ENCODE measurements at regions not wholly inside any gene's neighbourhood (a gene's known extent, or its start where the extent isn't known, plus 50 kb on each side); places are given as distances from the start of the nearest gene placed in this dataset.

- no peaks in the 10 kb centered on the region for H3K27me3 ChIP-seq (ENCODE audit: insufficient read depth)
- H4K20me1 ChIP-seq (replicated peaks; ENCODE audit: insufficient read depth): no peaks in the 10 kb centered on the region
- H3K27ac ChIP-seq (ENCODE audit: low read depth): no peak overlapping the region
- no peaks in the 10 kb centered on the region for H3K79me2 ChIP-seq (replicated peaks; ENCODE audit: insufficient read depth)
- H3K4me2 ChIP-seq: no peak overlapping the region
- H3K36me3 Mint-ChIP-seq (ENCODE audit: low read depth): no peaks in the 10 kb centered on the region
- peaks cover 40% of the 10 kb centered on the region for H3K4me1 Mint-ChIP-seq
- H3K36me3 ChIP-seq (ENCODE audit: insufficient read depth): no peaks in the 10 kb centered on the region
- no peak overlapping the region for H3K4me3 Mint-ChIP-seq
- TF ChIP-seq POLR2AphosphoS5 (IDR thresholded peaks at IDR 0.05; ENCODE audit: low read depth): no peak
- no peak for TF ChIP-seq CTCF (conservative IDR thresholded peaks at IDR 0.05; ENCODE audit: low read depth in 2 of 2)
- no peak for TF ChIP-seq ZNF331 (CRISPR knock-in tag; IDR thresholded peaks at IDR 0.05; ENCODE audit: low read depth)
- no peak for TF ChIP-seq ZNF114 (CRISPR knock-in tag; IDR thresholded peaks at IDR 0.05)
- no peak for TF ChIP-seq EZH2phosphoT487 (IDR thresholded peaks at IDR 0.05; ENCODE audit: unreplicated experiment)
- TF ChIP-seq NANOG (IDR thresholded peaks at IDR 0.05; ENCODE audit: borderline replicate concordance): no peak
- no peak for TF ChIP-seq STAT1 (IDR thresholded peaks at IDR 0.05; ENCODE audit: unreplicated experiment)
- TF ChIP-seq ETS1 (IDR thresholded peaks at IDR 0.05): no peak
- TF ChIP-seq CREB1 (CRISPR knock-in tag; IDR thresholded peaks at IDR 0.05; ENCODE audit: low read depth): no peak
- TF ChIP-seq REST (IDR thresholded peaks at IDR 0.05; ENCODE audit: unreplicated experiment): no peak
- TF ChIP-seq EZH2 (IDR thresholded peaks at IDR 0.05; ENCODE audit: low read depth, unreplicated experiment): no peak
- TF ChIP-seq JUNB (IDR thresholded peaks at IDR 0.05; ENCODE audit: unreplicated experiment): no peak
- no peak for TF ChIP-seq ZNF462 (CRISPR knock-in tag; IDR thresholded peaks at IDR 0.05)
- no peak overlapping the region for H3K27ac Mint-ChIP-seq
- no peak overlapping the region; the same call in 1 of the 2 replicates for H2AFZ ChIP-seq
- no peaks in the 10 kb centered on the region for H3K27me3 Mint-ChIP-seq (ENCODE audit: insufficient read depth, low read depth, poor library complexity)
- H3K9me2 ChIP-seq (ENCODE audit: insufficient read depth): no peaks in the 10 kb centered on the region
- no peak for ATAC-seq
- DNase-seq (ENCODE audit: low spot score): no peak
- no peak overlapping the region for H3K4me3 ChIP-seq
- peaks cover 33% of the 10 kb centered on the region for H3K4me1 ChIP-seq (ENCODE audit: insufficient read depth)
- H3F3A ChIP-seq (replicated peaks; ENCODE audit: low read depth): no peaks in the 10 kb centered on the region
- H3K9me3 Mint-ChIP-seq: no peaks in the 10 kb centered on the region
Observed at GRCh38 chr2:222105046-222105445, 193.8 kb downstream of the PAX3 start.
